RKO (cell line): ENCODE measurements at regions not wholly inside any gene's neighbourhood (a gene's known extent, or its start where the extent isn't known, plus 50 kb on each side); places are given as distances from the start of the nearest gene placed in this dataset.

Experiments
- DNase-seq: peaks from one replicate; pipeline ENCODE4 v3.0.0-alpha.2; 2016; ENCODE audit warnings: low spot score

DNA sequence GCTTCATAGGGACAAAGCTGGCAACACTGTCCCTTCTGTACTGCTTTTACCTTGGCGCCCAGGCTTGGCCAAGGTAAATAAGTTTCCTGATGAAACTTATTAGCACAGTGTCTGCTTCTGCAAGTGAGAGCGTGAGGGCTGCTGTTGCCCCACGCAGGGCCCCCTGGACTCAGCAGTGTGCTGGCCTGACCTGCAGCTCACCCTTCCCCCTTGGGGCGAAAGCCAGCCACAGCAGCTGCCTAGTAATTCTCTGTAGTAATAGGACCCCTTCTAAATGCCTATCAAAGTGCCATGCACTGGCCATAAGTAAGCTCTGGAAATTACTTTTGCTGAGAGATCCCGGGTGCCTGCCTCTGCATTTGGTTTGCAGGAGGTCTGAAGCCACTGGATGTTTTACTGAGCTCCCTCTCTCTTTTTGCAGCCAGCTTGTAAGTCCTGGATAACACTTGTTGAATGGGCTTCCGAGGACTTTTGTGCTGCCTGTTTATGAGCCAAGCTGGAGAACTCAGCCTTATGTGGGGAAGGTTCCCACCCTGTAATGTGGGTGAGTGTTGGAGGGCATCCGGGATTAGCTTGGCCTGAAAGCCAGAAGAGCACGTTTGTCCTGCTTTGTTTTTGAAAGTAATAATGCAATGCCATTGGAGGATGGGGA is 293.9 kb downstream of the C7orf25 start:
- no peak for DNase-seq

GRCh38 chr7:42617071-42617765 is 294.7 kb downstream of the C7orf25 start:
- no peak for DNase-seq

- DNase-seq, result no peak
Observed at GRCh38 chr7:42614636-42615035, 297.2 kb downstream of the C7orf25 start.

GRCh38 chr7:42611961-42612360 is 299.9 kb downstream of the C7orf25 start:
- DNase-seq, result no peak

- no peak for DNase-seq
Observed at GRCh38 chr7:42611289-42611928, 300.5 kb downstream of the C7orf25 start.

- DNase-seq, result no peak
Observed at GRCh38 chr7:42606193-42606905, 305.5 kb downstream of the C7orf25 start.

DNA sequence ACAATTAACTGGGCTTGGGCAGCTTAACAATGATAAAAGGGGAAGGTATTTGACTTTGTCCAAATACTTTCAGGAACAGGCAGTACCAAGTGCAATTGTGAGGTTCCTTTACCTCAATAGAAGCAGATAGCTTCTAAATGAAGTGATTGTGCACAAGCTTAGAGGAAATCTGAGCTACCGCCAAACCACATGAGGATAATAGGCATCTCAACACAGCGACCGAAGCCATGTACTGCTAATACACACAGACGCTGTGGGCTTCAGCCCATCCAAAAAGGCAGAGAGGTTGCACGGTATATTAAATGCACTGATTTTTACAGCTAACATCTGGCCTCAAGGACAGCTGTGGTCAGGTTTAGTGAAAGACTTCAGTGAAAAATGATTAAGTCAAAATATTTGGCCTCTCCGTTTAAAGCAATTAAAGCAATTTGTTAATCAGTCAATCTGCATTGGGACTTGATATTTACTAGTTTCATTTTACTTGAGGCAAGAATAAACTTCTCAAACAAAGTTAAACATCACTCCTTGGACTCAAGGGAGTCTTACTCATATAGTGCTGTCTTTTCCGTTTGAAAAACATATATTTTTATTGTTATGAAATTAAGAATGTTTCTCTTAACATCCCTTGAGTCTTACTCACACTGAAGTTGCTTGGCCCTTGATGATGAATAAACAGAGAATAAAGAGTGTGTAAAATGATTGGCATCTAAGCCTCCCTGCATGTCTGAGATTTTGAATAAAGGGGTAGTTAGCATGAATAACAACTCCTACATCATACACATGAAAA is 306.3 kb downstream of the C7orf25 start:
- DNase-seq, result no peak

DNA sequence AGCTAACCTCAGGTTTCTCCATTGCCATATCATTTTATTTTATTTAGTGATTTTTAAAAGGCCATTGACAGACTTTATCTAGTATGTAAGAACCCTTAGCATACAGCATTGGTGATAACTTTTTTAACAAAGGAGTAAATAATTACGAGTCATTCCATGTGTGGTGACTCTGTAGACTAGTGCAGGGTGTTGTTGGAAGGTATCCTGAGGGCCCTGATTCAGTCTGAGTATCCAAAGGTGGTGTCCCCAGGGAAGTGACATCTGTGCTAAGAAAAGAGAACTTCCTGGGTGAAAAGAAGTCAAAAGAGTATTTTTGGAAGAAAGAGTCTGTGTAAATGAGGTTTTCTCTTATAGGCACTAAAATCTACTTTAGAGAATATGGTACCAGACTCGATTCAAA is 308.4 kb downstream of the C7orf25 start:
- no peak for DNase-seq

DNA sequence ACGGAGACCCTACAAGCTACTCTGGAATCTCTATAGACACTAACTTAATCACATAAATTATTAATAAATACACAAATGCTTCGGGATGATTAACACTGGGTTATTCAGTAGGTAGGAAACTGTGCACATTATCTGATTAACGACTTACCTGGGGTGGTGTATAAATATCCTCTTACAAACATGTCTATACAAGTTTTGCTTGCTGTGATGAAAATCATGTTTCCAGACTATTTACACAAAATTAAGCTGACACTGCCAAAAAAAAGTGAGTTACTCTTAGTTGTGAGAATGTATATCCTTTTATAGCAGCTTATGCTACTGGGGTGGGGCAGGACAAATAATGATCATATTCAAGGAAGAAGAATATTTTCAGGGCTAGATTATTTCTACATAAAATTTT is 314.6 kb downstream of the C7orf25 start:
- no peak for DNase-seq

GRCh38 chr7:42596737-42597136 is 315.1 kb downstream of the C7orf25 start:
- no peak for DNase-seq

DNA sequence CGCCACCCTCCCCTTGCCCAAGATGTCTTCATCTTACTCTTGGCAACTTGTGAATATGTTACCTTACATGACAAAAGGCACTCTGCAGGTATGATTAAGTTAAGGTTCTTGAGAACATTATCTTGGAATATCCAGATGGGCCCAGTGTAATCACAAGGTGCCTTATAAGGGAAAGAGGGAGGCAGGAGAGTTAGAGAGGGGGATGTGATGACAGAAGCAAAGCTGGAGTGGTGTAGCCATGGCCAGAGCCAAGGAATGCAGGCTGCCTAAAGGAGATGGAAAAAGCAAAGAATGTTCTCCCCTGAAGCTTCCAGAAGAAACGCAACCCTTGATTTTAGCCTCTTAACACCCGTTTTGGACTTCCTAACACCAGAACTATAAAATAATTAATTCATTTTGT is 318.0 kb downstream of the C7orf25 start:
- DNase-seq, result no peak

GRCh38 chr7:42590771-42591310 is 321.0 kb downstream of the C7orf25 start:
- no peak for DNase-seq

GRCh38 chr7:42588876-42589275 is 323.0 kb downstream of the C7orf25 start:
- no peak for DNase-seq

- DNase-seq, result no peak
Observed at GRCh38 chr7:42587806-42588205, 324.1 kb downstream of the C7orf25 start.

DNA sequence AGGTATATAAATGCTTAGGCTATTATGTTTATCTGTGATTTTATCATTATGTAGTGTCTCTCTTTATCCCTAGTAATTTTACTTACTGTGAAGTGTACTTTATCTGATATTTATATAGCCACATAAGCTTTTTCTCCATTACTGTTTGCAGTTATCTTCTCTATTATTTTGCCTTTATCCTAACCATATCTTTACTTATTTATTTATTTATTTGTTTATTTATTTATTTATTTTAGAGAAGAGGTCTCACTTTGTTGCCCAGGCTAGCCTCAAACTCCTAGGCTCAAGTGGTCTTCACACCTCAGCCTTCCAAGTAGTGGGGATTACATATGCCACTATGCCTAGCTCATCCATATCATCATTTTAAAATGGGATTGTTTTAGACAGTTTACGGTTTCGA is 331.8 kb downstream of the C7orf25 start:
- no peak for DNase-seq

GRCh38 chr7:42575171-42575570 is 336.7 kb downstream of the C7orf25 start:
- DNase-seq, result no peak

- no peak for DNase-seq
Observed at GRCh38 chr7:42574685-42575084, 337.2 kb downstream of the C7orf25 start.

GRCh38 chr7:42573881-42574672 is 337.1 kb upstream of the GLI3 start:
- DNase-seq, result no peak

DNA sequence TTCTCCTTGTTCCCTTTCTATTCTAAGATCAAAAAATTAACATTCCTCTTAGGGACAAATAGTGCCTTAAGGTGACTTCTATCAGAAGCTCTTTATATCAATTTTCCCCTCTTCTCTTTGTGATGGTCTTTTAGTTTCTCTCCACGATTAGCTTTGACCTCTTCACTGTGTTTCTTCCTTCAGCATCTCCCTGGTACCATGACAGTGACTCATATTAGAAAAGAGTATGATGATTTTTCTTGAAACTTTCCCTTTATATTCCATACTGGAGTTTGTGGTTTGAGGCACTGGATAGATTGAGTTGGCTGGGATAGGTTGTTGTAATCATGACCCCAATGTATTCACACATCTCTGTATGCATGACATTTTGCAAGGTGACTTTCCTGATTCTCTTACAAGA is 335.6 kb upstream of the GLI3 start:
- DNase-seq, result no peak

DNA sequence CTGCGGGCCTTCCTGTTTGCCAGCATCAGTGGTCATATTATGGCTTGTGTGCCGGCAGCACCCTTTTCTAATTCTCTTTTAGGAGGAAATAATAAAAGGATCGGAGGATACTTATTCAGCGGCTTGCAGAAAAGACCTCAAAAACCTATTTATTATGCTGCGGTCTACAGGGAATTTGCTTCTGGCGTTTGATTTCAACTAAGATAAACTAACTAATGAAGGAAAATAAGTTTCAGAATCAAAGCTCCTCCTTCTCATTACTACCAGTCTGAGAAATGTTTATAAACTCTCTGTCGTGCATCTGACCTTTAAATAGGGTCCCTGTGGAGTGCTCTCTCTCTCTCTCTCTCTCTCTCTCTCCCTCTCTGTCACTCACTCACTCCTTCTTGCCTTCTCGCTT is 335.0 kb upstream of the GLI3 start:
- DNase-seq, result no peak

DNA sequence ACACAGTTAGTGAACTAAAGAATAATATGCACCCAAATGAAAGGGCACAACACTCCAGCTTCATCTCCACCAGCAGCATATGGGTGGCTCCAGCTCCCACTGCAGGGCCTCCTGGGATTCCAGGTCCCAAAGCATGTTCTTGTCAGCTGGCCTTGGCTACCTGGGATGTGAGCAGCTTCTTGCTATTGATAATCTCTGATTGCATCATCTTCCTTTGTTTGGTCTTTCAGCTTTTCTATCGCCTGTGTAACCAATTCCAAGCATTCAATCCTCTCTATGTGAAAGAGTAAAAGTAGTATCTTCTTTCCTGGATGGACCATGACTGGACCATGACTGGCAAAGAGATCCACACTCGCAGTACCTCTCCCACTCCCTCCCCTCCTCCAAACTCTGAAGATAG is 333.9 kb upstream of the GLI3 start:
- no peak for DNase-seq
